Muscle of back (tissue), 3 donors: ENCODE measurements at regions not wholly inside any gene's neighbourhood (a gene's known extent, or its start where the extent isn't known, plus 50 kb on each side); places are given as distances from the start of the nearest gene placed in this dataset.
A peak's percentile ranks its signal among the peaks of the same experiment; 100 is the strongest.

Experiments used
- DNase-seq, 3 donors: peaks; one replicate each; pipeline versions ENCODE4 v3.0.0 to v3.0.0-alpha.2; 2013

- peak in 2 of 3 donors; percentile 1 to 3 for DNase-seq
Observed at GRCh38 chrX:98795636-98796035, 1614.4 kb downstream of the PCDH19 start.

GRCh38 chrX:98755912-98756311 lies 1654.2 kb downstream of the PCDH19 start:
- no peak for DNase-seq

GRCh38 chrX:98731821-98732220 lies 1678.3 kb downstream of the PCDH19 start:
- DNase-seq: no peak

- DNase-seq: no peak
Observed at GRCh38 chrX:98717970-98718369, 1692.1 kb downstream of the PCDH19 start.
